Vagina (tissue), 2 donors: ENCODE measurements at regions not wholly inside any gene's neighbourhood (a gene's known extent, or its start where the extent isn't known, plus 50 kb on each side); places are given as distances from the start of the nearest gene placed in this dataset.

Experiments used
- POLR2A ChIP-seq, 2 donors: fragments of 450-650 bp; IDR thresholded peaks; one replicate each; pipeline ENCODE4 v1.6.1; 2017; ENCODE audit warnings: antibody characterized with exemption in 2 of 2, mild to moderate bottlenecking in 2 of 2, moderate library complexity in 2 of 2
- POLR2AphosphoS5 ChIP-seq, 2 donors: sonication (generic); formaldehyde crosslinking; IDR thresholded peaks; one replicate each; pipeline ENCODE4 v1.9.0; 2017; ENCODE audit warnings: antibody characterized with exemption in 2 of 2, mild to moderate bottlenecking in 2 of 2, low read depth in 1 of 2; ENCODE audit not compliant: insufficient read depth in 1 of 2
- TF ChIP-seq, protein P1 (sequence below), 3 experiments: fragments of 450-650 bp in 2 of 3; fragments of 200-600 bp in 1 of 3; sonication (generic) in 1 of 3; IDR thresholded peaks; one replicate each; pipeline ENCODE4 v1.5.1; 2017 to 2019; ENCODE audit warnings: antibody characterized with exemption in 3 of 3, mild to moderate bottlenecking in 2 of 3, moderate library complexity in 2 of 3

DNA sequence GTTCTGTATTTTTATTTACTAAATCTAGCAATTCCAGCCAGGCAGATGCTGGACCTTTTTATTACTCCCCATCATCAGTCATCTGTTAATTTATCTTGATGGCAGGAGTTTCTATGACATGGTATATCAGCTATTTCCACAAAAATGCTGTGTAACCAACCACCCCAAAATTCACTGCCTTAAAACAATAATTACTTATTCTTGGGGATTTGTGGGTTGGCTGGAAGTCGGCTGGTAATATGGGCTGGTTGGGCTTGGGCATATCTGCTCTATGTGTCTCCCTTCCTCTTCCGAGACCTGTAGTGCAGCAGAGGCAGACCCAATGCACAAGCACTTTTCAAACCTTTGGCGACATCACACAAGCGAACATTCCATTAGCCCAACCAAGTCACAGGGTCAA, 92.1 kb upstream of the UBE2E1 start:
- TF ChIP-seq POLR2AphosphoS5 (IDR thresholded peaks at IDR 0.05; ENCODE audit: insufficient read depth in 1 of 2, low read depth in 1 of 2) (no peak), POLR2A (IDR thresholded peaks at IDR 0.05) (no peak)
- TF ChIP-seq, protein P1, sequence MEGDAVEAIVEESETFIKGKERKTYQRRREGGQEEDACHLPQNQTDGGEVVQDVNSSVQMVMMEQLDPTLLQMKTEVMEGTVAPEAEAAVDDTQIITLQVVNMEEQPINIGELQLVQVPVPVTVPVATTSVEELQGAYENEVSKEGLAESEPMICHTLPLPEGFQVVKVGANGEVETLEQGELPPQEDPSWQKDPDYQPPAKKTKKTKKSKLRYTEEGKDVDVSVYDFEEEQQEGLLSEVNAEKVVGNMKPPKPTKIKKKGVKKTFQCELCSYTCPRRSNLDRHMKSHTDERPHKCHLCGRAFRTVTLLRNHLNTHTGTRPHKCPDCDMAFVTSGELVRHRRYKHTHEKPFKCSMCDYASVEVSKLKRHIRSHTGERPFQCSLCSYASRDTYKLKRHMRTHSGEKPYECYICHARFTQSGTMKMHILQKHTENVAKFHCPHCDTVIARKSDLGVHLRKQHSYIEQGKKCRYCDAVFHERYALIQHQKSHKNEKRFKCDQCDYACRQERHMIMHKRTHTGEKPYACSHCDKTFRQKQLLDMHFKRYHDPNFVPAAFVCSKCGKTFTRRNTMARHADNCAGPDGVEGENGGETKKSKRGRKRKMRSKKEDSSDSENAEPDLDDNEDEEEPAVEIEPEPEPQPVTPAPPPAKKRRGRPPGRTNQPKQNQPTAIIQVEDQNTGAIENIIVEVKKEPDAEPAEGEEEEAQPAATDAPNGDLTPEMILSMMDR (IDR thresholded peaks at IDR 0.05) = no peak
